SK-N-SH (cell line): ENCODE measurements at regions not wholly inside any gene's neighbourhood (a gene's known extent, or its start where the extent isn't known, plus 50 kb on each side); places are given as distances from the start of the nearest gene placed in this dataset.

ENCODE experiments used
- CTCF ChIA-PET: fragments of 300-600, 350-600 bp; formaldehyde crosslinking; extraction: SDS; loops from one replicate; lab custom pipeline; 2021; lab: Yijun Ruan, JAX
- POLR2A ChIA-PET: fragments of 350-600 bp; sonication (Branson Sonifier 250); formaldehyde crosslinking; extraction: SDS; loops from one replicate; lab custom pipeline; 2020; ENCODE audit warnings: antibody characterized with exemption, inconsistent platforms; lab: Yijun Ruan, JAX
- DNase-seq: peaks from one replicate; pipeline ENCODE4 v3.0.0; 2012
- H2AFZ ChIP-seq: fragments of 200-600 bp; sonication (generic); 2 replicates; pipeline ENCODE4 v1.8.1; 2016; ENCODE audit warnings: antibody characterized with exemption, mild to moderate bottlenecking, low read depth
- H3F3A ChIP-seq: fragments of 200-600 bp; sonication (generic); replicated peaks from 2 replicates; pipeline ENCODE3; 2016; ENCODE audit warnings: antibody characterized with exemption, mild to moderate bottlenecking; ENCODE audit not compliant: insufficient read depth
- H3K27ac ChIP-seq, 2 experiments: fragments of 200-500 bp in 1 of 2; fragments of 200-600 bp in 1 of 2; sonication (Bioruptor generic) in 1 of 2; sonication (generic), shearing (Covaris generic) in 1 of 2; 2 replicates each; pipeline versions ENCODE4 v1.5.1 to v1.6.1; 2014 to 2016; ENCODE audit warnings: low read depth in 2 of 2, inconsistent platforms in 1 of 2, low read length in 1 of 2, mild to moderate bottlenecking in 1 of 2, mixed read lengths in 1 of 2
- H3K27me3 ChIP-seq: fragments of 200-600 bp; sonication (generic), shearing (Covaris generic); 2 replicates; pipeline ENCODE4 v1.6.1; 2016; ENCODE audit warnings: mixed run types; ENCODE audit not compliant: insufficient read depth
- H3K36me3 ChIP-seq, 2 experiments: fragments of 200-500 bp in 1 of 2; fragments of 200-600 bp in 1 of 2; sonication (Bioruptor generic) in 1 of 2; sonication (generic) in 1 of 2; replicated peaks in 1 of 2; 2 replicates each; pipeline versions ENCODE3 to v1.5.1; 2014 to 2016; ENCODE audit warnings: low read length in 1 of 2, mild to moderate bottlenecking in 1 of 2; ENCODE audit not compliant: insufficient read depth in 2 of 2, control insufficient read depth in 1 of 2
- H3K4me1 ChIP-seq, 2 experiments: fragments of 200-500 bp in 1 of 2; fragments of 200-600 bp in 1 of 2; sonication (Bioruptor generic) in 1 of 2; sonication (generic), shearing (Covaris generic) in 1 of 2; 2 replicates each; pipeline versions ENCODE4 v1.5.1 to v1.6.1; 2014 to 2016; ENCODE audit warnings: low read depth in 1 of 2, low read length in 1 of 2, mixed run types in 1 of 2; ENCODE audit not compliant: insufficient read depth in 2 of 2, control insufficient read depth in 1 of 2
- H3K4me2 ChIP-seq: fragments of 200-600 bp; sonication (generic), shearing (Covaris generic); 2 replicates; pipeline ENCODE4 v1.6.1; 2017; ENCODE audit warnings: mixed run types
- H3K4me3 ChIP-seq, 2 experiments: fragments of 200-500 bp in 1 of 2; fragments of 200-600 bp in 1 of 2; sonication (Bioruptor generic) in 1 of 2; sonication (generic), shearing (Covaris generic) in 1 of 2; 2 replicates each; pipeline versions ENCODE4 v1.5.1 to v1.8.1; 2014 to 2016; ENCODE audit warnings: low read depth in 2 of 2, inconsistent platforms in 1 of 2, low read length in 1 of 2, mild to moderate bottlenecking in 1 of 2, mixed read lengths in 1 of 2, moderate library complexity in 1 of 2
- H3K79me2 ChIP-seq: fragments of 200-600 bp; sonication (generic); 2 replicates; pipeline ENCODE4 v1.8.1; 2017; ENCODE audit warnings: mild to moderate bottlenecking; ENCODE audit not compliant: insufficient read depth
- H3K9ac ChIP-seq: fragments of 200-600 bp; sonication (generic); 2 replicates; pipeline ENCODE4 v1.6.1; 2017; ENCODE audit warnings: mixed run types
- H3K9me2 ChIP-seq: fragments of 200-600 bp; sonication (generic); 2 replicates; pipeline ENCODE4 v1.6.1; 2017; ENCODE audit warnings: mixed run types
- H3K9me3 ChIP-seq: fragments of 200-600 bp; sonication (generic); 2 replicates; pipeline ENCODE4 v1.6.1; 2017; ENCODE audit warnings: mixed run types, mild to moderate bottlenecking, moderate library complexity
- H4K20me1 ChIP-seq: fragments of 200-600 bp; sonication (generic); 2 replicates; pipeline ENCODE4 v1.6.1; 2017; ENCODE audit warnings: mild to moderate bottlenecking, mixed run types; ENCODE audit not compliant: insufficient read depth
- ELF1 ChIP-seq: IDR thresholded peaks from 2 replicates; pipeline ENCODE4 v1.4.0; 2012
- EZH2phosphoT487 ChIP-seq: fragments of 200-600 bp; sonication (generic); IDR thresholded peaks from 2 replicates; pipeline ENCODE4 v1.6.1; 2017; ENCODE audit warnings: low read depth, mixed run types, mild to moderate bottlenecking, antibody characterized with exemption, moderate library complexity, borderline replicate concordance
- FOXJ3 ChIP-seq: sonication (generic); formaldehyde crosslinking; IDR thresholded peaks from 2 replicates; pipeline ENCODE4 v1.5.1; 2020; ENCODE audit warnings: mild to moderate bottlenecking, missing genetic modification reagents
- JUND ChIP-seq: IDR thresholded peaks from 2 replicates; pipeline ENCODE4 v1.4.0; 2012
- MEF2A ChIP-seq: IDR thresholded peaks from 2 replicates; pipeline ENCODE4 v1.4.0; 2012; ENCODE audit warnings: low read depth, borderline replicate concordance
- MXI1 ChIP-seq: IDR thresholded peaks from 2 replicates; pipeline ENCODE4 v1.6.1; 2012; ENCODE audit warnings: mild to moderate bottlenecking, low read depth, low read length, improper control_type of control experiment
- NFIC ChIP-seq: IDR thresholded peaks from 2 replicates; pipeline ENCODE4 v1.4.0; 2012; ENCODE audit warnings: borderline replicate concordance
- NRF1 ChIP-seq: IDR thresholded peaks from 2 replicates; pipeline ENCODE4 v1.6.1; 2012; ENCODE audit warnings: low read depth, mild to moderate bottlenecking, low read length
- RAD21 ChIP-seq: IDR thresholded peaks from 2 replicates; pipeline ENCODE4 v1.6.1; 2012; ENCODE audit warnings: mild to moderate bottlenecking, low read length
- RCOR1 ChIP-seq: fragments of 150-350 bp; IDR thresholded peaks from 2 replicates; pipeline ENCODE4 v1.6.1; 2017; ENCODE audit warnings: antibody characterized with exemption, low read length
- RXRA ChIP-seq: IDR thresholded peaks from 2 replicates; pipeline ENCODE4 v1.4.0; 2012; ENCODE audit warnings: low read depth, mild to moderate bottlenecking, borderline replicate concordance
- SIN3A ChIP-seq: IDR thresholded peaks from 2 replicates; pipeline ENCODE4 v1.6.1; 2012; ENCODE audit warnings: low read depth, mild to moderate bottlenecking, low read length, moderate library complexity, borderline replicate concordance
- TCF12 ChIP-seq: IDR thresholded peaks from 2 replicates; pipeline ENCODE4 v1.4.0; 2012
- USF1 ChIP-seq: IDR thresholded peaks from 2 replicates; pipeline ENCODE4 v1.4.0; 2012; ENCODE audit warnings: low read depth, borderline replicate concordance
- USF2 ChIP-seq: fragments of 150-350 bp; IDR thresholded peaks from 2 replicates; pipeline ENCODE4 v1.6.1; 2017; ENCODE audit warnings: antibody characterized with exemption, low read length, low read depth, borderline replicate concordance
- WGBS: methylation state at CpG from one replicate; pipeline ENCODE4 v1.1.6; 2017; ENCODE audit warnings: low lambda C conversion rate; 5-methylcytosine and 5-hydroxymethylcytosine counted together
- TF ChIP-seq, protein P1 (sequence below): IDR thresholded peaks from 2 replicates; pipeline ENCODE4 v1.6.1; 2012; ENCODE audit warnings: mild to moderate bottlenecking, low read depth, low read length, moderate library complexity

DNA sequence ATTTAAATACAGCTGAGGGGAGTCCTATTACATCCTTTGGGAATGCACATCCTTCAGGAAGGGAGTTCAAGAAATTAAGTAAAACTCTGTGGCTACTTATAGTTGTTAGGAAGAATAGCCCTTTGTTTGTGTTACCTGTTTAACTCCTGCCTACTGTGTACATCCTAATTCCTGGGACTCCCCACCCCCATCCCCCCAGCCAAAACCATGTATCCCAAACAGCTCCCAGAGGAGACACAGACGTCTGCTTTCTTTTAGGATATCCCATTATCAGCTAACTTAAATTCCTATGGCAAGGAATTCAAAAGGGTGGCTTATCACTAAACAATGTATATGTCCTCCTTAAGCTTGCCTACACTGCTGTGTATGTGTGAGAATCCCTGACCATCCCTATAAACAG is 581.7 kb downstream of the DIPK2A start:
- no peaks in the 10 kb centered on the region for H3K27me3 ChIP-seq
- no peaks in the 10 kb centered on the region for H4K20me1 ChIP-seq
- no peaks in the 10 kb centered on the region for H3K79me2 ChIP-seq
- no peaks in the 10 kb centered on the region for H3K9me3 ChIP-seq
- H3K4me1 ChIP-seq: no peaks in the 10 kb centered on the region
- no peaks in the 10 kb centered on the region for H3K36me3 ChIP-seq
- H3K4me2 ChIP-seq: no peak overlapping the region
- ChIA-PET POLR2A (no interaction called here), CTCF (no interaction called here)
- TF ChIP-seq RCOR1: no peak
- no peak for TF ChIP-seq NRF1
- TF ChIP-seq NFIC: no peak
- no peak for TF ChIP-seq MXI1
- TF ChIP-seq TCF12: no peak
- no peaks in the 10 kb centered on the region for H3F3A ChIP-seq
- no peak overlapping the region for H2AFZ ChIP-seq
- no peak overlapping the region for H3K9ac ChIP-seq
- no peaks in the 10 kb centered on the region for H3K9me2 ChIP-seq
- DNase-seq: no peak
- WGBS: 0% methylated on average over 1 of the region's 1 CpG
- H3K4me3 ChIP-seq: no peak overlapping the region
- H3K27ac ChIP-seq: no peak overlapping the region

DNA sequence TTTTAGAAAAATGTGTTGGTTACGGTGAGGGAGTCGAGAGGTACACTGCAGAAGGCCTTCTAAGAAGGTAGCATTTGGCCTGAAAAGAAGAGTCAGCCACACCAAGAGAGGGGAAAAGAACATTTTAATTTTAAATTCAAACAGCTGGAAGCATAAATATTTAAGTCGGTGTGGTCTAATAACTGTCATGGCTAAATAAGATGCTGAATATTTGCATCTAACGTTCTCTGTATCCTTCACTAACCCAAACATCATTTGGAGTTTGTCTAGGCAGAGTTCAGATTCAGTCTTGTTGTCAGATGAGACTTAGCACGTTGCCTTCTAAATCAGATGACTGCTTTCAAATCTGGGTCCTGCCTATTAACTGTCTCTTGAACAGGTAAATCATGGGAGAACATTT is 583.3 kb downstream of the DIPK2A start:
- no peak overlapping the region for H3K4me3 ChIP-seq
- no peak for DNase-seq
- no peaks in the 10 kb centered on the region for H3K9me3 ChIP-seq
- ChIA-PET POLR2A (no interaction called here), CTCF (no interaction called here)
- H4K20me1 ChIP-seq: no peaks in the 10 kb centered on the region
- no peaks in the 10 kb centered on the region; the same call in 1 of the 2 replicates for H3K27me3 ChIP-seq
- no peaks in the 10 kb centered on the region for H3F3A ChIP-seq
- WGBS: 9% methylated on average over 5 of the region's 5 CpGs
- no peak overlapping the region for H3K27ac ChIP-seq
- H3K4me1 ChIP-seq: no peaks in the 10 kb centered on the region
- no peak for TF ChIP-seq SIN3A
- no peak for TF ChIP-seq JUND
- TF ChIP-seq USF1: no peak
- no peak for TF ChIP-seq RAD21
- no peak for TF ChIP-seq USF2
- no peak for TF ChIP-seq MEF2A
- TF ChIP-seq ELF1: no peak
- TF ChIP-seq FOXJ3: no peak
- no peak for TF ChIP-seq NRF1
- TF ChIP-seq, protein P1, sequence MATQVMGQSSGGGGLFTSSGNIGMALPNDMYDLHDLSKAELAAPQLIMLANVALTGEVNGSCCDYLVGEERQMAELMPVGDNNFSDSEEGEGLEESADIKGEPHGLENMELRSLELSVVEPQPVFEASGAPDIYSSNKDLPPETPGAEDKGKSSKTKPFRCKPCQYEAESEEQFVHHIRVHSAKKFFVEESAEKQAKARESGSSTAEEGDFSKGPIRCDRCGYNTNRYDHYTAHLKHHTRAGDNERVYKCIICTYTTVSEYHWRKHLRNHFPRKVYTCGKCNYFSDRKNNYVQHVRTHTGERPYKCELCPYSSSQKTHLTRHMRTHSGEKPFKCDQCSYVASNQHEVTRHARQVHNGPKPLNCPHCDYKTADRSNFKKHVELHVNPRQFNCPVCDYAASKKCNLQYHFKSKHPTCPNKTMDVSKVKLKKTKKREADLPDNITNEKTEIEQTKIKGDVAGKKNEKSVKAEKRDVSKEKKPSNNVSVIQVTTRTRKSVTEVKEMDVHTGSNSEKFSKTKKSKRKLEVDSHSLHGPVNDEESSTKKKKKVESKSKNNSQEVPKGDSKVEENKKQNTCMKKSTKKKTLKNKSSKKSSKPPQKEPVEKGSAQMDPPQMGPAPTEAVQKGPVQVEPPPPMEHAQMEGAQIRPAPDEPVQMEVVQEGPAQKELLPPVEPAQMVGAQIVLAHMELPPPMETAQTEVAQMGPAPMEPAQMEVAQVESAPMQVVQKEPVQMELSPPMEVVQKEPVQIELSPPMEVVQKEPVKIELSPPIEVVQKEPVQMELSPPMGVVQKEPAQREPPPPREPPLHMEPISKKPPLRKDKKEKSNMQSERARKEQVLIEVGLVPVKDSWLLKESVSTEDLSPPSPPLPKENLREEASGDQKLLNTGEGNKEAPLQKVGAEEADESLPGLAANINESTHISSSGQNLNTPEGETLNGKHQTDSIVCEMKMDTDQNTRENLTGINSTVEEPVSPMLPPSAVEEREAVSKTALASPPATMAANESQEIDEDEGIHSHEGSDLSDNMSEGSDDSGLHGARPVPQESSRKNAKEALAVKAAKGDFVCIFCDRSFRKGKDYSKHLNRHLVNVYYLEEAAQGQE: no peak
- no peak for TF ChIP-seq RXRA
- TF ChIP-seq EZH2phosphoT487: no peak
- H2AFZ ChIP-seq: no peak overlapping the region
- no peaks in the 10 kb centered on the region for H3K9me2 ChIP-seq
- no peaks in the 10 kb centered on the region for H3K79me2 ChIP-seq
- H3K36me3 ChIP-seq: no peaks in the 10 kb centered on the region
- H3K4me2 ChIP-seq: no peak overlapping the region
- H3K9ac ChIP-seq: no peak overlapping the region
